ENCODE measurements at regions not wholly inside any gene's neighbourhood (a gene's known extent, or its start where the extent isn't known, plus 50 kb on each side); places are given as distances from the start of the nearest gene placed in this dataset.

- TF ChIP-seq ZBTB33 (IDR thresholded peaks at IDR 0.05; ENCODE audit: borderline replicate concordance, low read depth) (no peak), CTCF (IDR thresholded peaks at IDR 0.05) (no peak), CHD2 (IDR thresholded peaks at IDR 0.05; ENCODE audit: low read length, partially characterized antibody) (no peak), NRF1 (IDR thresholded peaks at IDR 0.05; ENCODE audit: low read depth, low read length) (no peak)
Measured at GRCh38 chr15:100760357-100760903, 119.2 kb upstream of the ALDH1A3 start (continued).

- DNase-seq: no peak
- POLR2A ChIA-PET: no interaction called here
- no peaks in the 10 kb centered on the region for H3K36me3 ChIP-seq (replicated peaks in 1 of 2; ENCODE audit: control insufficient read depth in 1 of 2, insufficient read depth in 2 of 2, low read length in 1 of 2)
- H3K9me2 ChIP-seq: no peaks in the 10 kb centered on the region
- H3F3A ChIP-seq (replicated peaks; ENCODE audit: insufficient read depth): peaks cover 4% of the 10 kb centered on the region
- no peaks in the 10 kb centered on the region for H3K79me2 ChIP-seq (ENCODE audit: insufficient read depth)
- 94% methylated on average over 12 of the region's 13 CpGs for WGBS (ENCODE audit: low lambda C conversion rate)
- no peaks in the 10 kb centered on the region for H3K27me3 ChIP-seq (ENCODE audit: insufficient read depth)
- H3K4me2 ChIP-seq: no peak overlapping the region
- no peak overlapping the region for H3K27ac ChIP-seq (ENCODE audit: low read depth in 2 of 2, low read length in 1 of 2)
- no peaks in the 10 kb centered on the region for H4K20me1 ChIP-seq (ENCODE audit: insufficient read depth)
- H3K9ac ChIP-seq: no peak overlapping the region
- peaks cover 11 to 63% of the 10 kb centered on the region in 2 experiments; a peak in 3 of 4 replicates for H3K4me1 ChIP-seq (ENCODE audit: control insufficient read depth in 1 of 2, insufficient read depth in 2 of 2, low read depth in 1 of 2, low read length in 1 of 2)
- H2AFZ ChIP-seq (ENCODE audit: low read depth): no peak overlapping the region
- no peak overlapping the region for H3K4me3 ChIP-seq (ENCODE audit: low read depth in 2 of 2, low read length in 1 of 2)
- H3K9me3 ChIP-seq: peaks cover 3% of the 10 kb centered on the region; the same call in 1 of the 2 replicates
- CTCF ChIA-PET: interaction anchor here (2.4 to 2.8 kb wide), 2 partner anchors 89 to 111 kb away, joined by 8 to 12 read pairs; no protein-coding TSS in a partner anchor
- no peak for TF ChIP-seq IRF3 (IDR thresholded peaks at IDR 0.05; ENCODE audit: low read depth, low read length)
- TF ChIP-seq USF2 (IDR thresholded peaks at IDR 0.05; ENCODE audit: borderline replicate concordance, low read depth, low read length): no peak
- TF ChIP-seq FOSL2 (IDR thresholded peaks at IDR 0.05; ENCODE audit: borderline replicate concordance, low read depth): no peak
- TF ChIP-seq USF1 (IDR thresholded peaks at IDR 0.05; ENCODE audit: borderline replicate concordance, low read depth): no peak
- TF ChIP-seq ZBTB33 (IDR thresholded peaks at IDR 0.05; ENCODE audit: borderline replicate concordance, low read depth): no peak
- TF ChIP-seq POLR2AphosphoS5 (IDR thresholded peaks at IDR 0.05; ENCODE audit: low read depth, low read length): no peak
- no peak for TF ChIP-seq REST (IDR thresholded peaks at IDR 0.05; ENCODE audit: low read depth, low read length)
- TF ChIP-seq NFIC (IDR thresholded peaks at IDR 0.05; ENCODE audit: borderline replicate concordance): no peak
- TF ChIP-seq EP300 (IDR thresholded peaks at IDR 0.05; ENCODE audit: borderline replicate concordance in 1 of 2, low read depth in 1 of 2, low read length in 1 of 2): no peak
- no peak for TF ChIP-seq MEF2A (IDR thresholded peaks at IDR 0.05; ENCODE audit: borderline replicate concordance, low read depth)
- TF ChIP-seq RFX5 (IDR thresholded peaks at IDR 0.05; ENCODE audit: low read length): no peak
- TF ChIP-seq SIN3A (IDR thresholded peaks at IDR 0.05; ENCODE audit: borderline replicate concordance, low read depth, low read length): no peak
Measured at GRCh38 chr15:100761290-100761935, 118.2 kb upstream of the ALDH1A3 start.
